ENCODE measurements at regions not wholly inside any gene's neighbourhood (a gene's known extent, or its start where the extent isn't known, plus 50 kb on each side); places are given as distances from the start of the nearest gene placed in this dataset.

DNA sequence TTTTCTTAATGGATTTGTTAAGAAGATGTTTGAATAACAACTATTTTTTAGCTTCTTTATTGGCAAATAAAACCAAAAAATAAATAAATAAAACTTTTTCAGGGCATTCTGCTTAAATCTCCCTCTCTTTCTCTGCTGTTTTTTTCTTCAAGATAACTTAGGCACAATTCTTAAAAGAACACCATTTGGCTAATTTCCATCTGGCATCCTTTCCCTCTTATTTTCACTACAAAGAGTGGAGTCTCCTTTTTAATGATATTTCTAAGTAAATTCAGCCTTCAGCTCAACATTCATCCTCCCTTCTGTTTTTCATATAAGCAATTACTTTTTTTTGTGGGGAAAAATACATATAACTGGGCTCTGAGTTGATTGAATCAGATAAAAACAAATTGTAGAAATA is 88.1 kb downstream of the PCDH7 start:
- DNase-seq (ENCODE audit: low read depth in 1 of 2, low spot score in 1 of 2) (no peak), FAIRE-seq (no peak), ATAC-seq (no peak)
- Histone ChIP-seq H3K27ac (no peak overlapping the region), H3K9me3 (no peaks in the 10 kb centered on the region), H3K4me1 (no peaks in the 10 kb centered on the region), H3K4me2 (no peak overlapping the region), H3K4me3 (no peak overlapping the region)
- CTCF ChIA-PET: no interaction called here
- TF ChIP-seq CHD2 (IDR thresholded peaks at IDR 0.05; ENCODE audit: low read length, partially characterized antibody): no peak
- no peak for TF ChIP-seq RNF2 (IDR thresholded peaks at IDR 0.05; ENCODE audit: borderline replicate concordance, low read depth)
- TF ChIP-seq JUNB (IDR thresholded peaks at IDR 0.05): no peak
- TF ChIP-seq ZSCAN20 (CRISPR knock-in tag; IDR thresholded peaks at IDR 0.05): no peak
- TF ChIP-seq JUN (IDR thresholded peaks at IDR 0.05): no peak
- TF ChIP-seq HOXB5 (CRISPR knock-in tag; IDR thresholded peaks at IDR 0.05): no peak
- TF ChIP-seq MAFK (IDR thresholded peaks at IDR 0.05; ENCODE audit: partially characterized antibody): no peak
- TF ChIP-seq, protein P1, sequence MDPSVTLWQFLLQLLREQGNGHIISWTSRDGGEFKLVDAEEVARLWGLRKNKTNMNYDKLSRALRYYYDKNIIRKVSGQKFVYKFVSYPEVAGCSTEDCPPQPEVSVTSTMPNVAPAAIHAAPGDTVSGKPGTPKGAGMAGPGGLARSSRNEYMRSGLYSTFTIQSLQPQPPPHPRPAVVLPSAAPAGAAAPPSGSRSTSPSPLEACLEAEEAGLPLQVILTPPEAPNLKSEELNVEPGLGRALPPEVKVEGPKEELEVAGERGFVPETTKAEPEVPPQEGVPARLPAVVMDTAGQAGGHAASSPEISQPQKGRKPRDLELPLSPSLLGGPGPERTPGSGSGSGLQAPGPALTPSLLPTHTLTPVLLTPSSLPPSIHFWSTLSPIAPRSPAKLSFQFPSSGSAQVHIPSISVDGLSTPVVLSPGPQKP (IDR thresholded peaks at IDR 0.05; ENCODE audit: low read depth, low read length): no peak
- TF ChIP-seq, protein P2, sequence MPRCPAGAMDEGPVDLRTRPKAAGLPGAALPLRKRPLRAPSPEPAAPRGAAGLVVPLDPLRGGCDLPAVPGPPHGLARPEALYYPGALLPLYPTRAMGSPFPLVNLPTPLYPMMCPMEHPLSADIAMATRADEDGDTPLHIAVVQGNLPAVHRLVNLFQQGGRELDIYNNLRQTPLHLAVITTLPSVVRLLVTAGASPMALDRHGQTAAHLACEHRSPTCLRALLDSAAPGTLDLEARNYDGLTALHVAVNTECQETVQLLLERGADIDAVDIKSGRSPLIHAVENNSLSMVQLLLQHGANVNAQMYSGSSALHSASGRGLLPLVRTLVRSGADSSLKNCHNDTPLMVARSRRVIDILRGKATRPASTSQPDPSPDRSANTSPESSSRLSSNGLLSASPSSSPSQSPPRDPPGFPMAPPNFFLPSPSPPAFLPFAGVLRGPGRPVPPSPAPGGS (IDR thresholded peaks at IDR 0.05): no peak
- TF ChIP-seq, protein P3, sequence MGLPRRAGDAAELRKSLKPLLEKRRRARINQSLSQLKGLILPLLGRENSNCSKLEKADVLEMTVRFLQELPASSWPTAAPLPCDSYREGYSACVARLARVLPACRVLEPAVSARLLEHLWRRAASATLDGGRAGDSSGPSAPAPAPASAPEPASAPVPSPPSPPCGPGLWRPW (IDR thresholded peaks at IDR 0.05): no peak
- no peak for TF ChIP-seq EP300 (IDR thresholded peaks at IDR 0.05)
- TF ChIP-seq NR3C1 (IDR thresholded peaks at IDR 0.05): no peak
- TF ChIP-seq TFCP2L1 (CRISPR knock-in tag; IDR thresholded peaks at IDR 0.05): no peak
- no peak for TF ChIP-seq ZFP36 (IDR thresholded peaks at IDR 0.05; ENCODE audit: borderline replicate concordance, partially characterized antibody)
- TF ChIP-seq, protein P4, sequence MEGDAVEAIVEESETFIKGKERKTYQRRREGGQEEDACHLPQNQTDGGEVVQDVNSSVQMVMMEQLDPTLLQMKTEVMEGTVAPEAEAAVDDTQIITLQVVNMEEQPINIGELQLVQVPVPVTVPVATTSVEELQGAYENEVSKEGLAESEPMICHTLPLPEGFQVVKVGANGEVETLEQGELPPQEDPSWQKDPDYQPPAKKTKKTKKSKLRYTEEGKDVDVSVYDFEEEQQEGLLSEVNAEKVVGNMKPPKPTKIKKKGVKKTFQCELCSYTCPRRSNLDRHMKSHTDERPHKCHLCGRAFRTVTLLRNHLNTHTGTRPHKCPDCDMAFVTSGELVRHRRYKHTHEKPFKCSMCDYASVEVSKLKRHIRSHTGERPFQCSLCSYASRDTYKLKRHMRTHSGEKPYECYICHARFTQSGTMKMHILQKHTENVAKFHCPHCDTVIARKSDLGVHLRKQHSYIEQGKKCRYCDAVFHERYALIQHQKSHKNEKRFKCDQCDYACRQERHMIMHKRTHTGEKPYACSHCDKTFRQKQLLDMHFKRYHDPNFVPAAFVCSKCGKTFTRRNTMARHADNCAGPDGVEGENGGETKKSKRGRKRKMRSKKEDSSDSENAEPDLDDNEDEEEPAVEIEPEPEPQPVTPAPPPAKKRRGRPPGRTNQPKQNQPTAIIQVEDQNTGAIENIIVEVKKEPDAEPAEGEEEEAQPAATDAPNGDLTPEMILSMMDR (IDR thresholded peaks at IDR 0.05): no peak
- TF ChIP-seq RCOR1 (IDR thresholded peaks at IDR 0.05; ENCODE audit: low read depth, low read length): no peak
- TF ChIP-seq FOSB (CRISPR knock-in tag; IDR thresholded peaks at IDR 0.05): no peak
- no peak for TF ChIP-seq RAD21 (conservative IDR thresholded peaks at IDR 0.05 in 1 of 2, IDR thresholded peaks at IDR 0.05 in 1 of 2)
- no peak for TF ChIP-seq HOXA7 (CRISPR knock-in tag; IDR thresholded peaks at IDR 0.05)
- no peak for TF ChIP-seq ZNF302 (CRISPR knock-in tag; IDR thresholded peaks at IDR 0.05)
- POLR2A ChIA-PET: no interaction called here

DNA sequence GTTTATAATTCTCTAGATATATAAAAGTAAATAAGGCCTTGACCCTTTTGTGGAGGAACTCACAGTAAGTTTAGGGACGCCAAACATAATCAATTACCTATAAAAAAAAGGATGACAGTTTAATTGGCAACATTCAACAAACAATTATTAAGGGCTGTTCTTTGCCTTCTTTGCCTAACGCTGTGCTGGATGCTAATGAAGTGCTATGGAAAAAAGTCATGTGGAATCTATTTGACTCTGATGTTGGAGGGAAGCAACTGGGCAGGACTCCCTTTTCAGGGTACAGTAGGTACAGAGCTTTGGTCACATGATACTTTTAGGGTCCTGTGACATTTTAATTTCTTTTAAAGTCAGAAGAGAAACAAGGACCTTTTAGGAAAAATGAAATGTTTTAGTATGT is 91.1 kb downstream of the PCDH7 start:
- DNase-seq (ENCODE audit: low read depth in 1 of 2, low spot score in 1 of 2): no peak
- 16% methylated on average over 1 of the region's 2 CpGs for WGBS (ENCODE audit: missing lambda C conversion rate)
- no peak for FAIRE-seq
- H3K9me3 ChIP-seq: no peaks in the 10 kb centered on the region
- no peaks in the 10 kb centered on the region for H3K4me1 ChIP-seq
- CTCF ChIA-PET: no interaction called here
- TF ChIP-seq HOXB13 (CRISPR knock-in tag; IDR thresholded peaks at IDR 0.05; ENCODE audit: low read depth) (no peak), CHD2 (IDR thresholded peaks at IDR 0.05; ENCODE audit: low read length, partially characterized antibody) (no peak), KDM1A (IDR thresholded peaks at IDR 0.05; ENCODE audit: low read depth) (no peak), POLR2A (IDR thresholded peaks at IDR 0.05; ENCODE audit: low read length) (no peak), NFE2L2 (conservative IDR thresholded peaks at IDR 0.05; ENCODE audit: low read length) (no peak), RAD21 (conservative IDR thresholded peaks at IDR 0.05 in 1 of 2, IDR thresholded peaks at IDR 0.05 in 1 of 2) (no peak), CHD4 (IDR thresholded peaks at IDR 0.05; ENCODE audit: borderline replicate concordance) (no peak), POLR2AphosphoS2 (conservative IDR thresholded peaks at IDR 0.05; ENCODE audit: low read length) (no peak), HOXA7 (CRISPR knock-in tag; IDR thresholded peaks at IDR 0.05) (no peak), SREBF2 (IDR thresholded peaks at IDR 0.05) (no peak), JUNB (IDR thresholded peaks at IDR 0.05) (no peak), FOSB (CRISPR knock-in tag; IDR thresholded peaks at IDR 0.05) (no peak), MAZ (IDR thresholded peaks at IDR 0.05; ENCODE audit: borderline replicate concordance, low read depth, low read length) (no peak)
- TF ChIP-seq, protein P5, sequence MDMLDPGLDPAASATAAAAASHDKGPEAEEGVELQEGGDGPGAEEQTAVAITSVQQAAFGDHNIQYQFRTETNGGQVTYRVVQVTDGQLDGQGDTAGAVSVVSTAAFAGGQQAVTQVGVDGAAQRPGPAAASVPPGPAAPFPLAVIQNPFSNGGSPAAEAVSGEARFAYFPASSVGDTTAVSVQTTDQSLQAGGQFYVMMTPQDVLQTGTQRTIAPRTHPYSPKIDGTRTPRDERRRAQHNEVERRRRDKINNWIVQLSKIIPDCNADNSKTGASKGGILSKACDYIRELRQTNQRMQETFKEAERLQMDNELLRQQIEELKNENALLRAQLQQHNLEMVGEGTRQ (IDR thresholded peaks at IDR 0.05): no peak
- TF ChIP-seq, protein P1 (IDR thresholded peaks at IDR 0.05; ENCODE audit: low read depth, low read length): no peak
- TF ChIP-seq, protein P6, sequence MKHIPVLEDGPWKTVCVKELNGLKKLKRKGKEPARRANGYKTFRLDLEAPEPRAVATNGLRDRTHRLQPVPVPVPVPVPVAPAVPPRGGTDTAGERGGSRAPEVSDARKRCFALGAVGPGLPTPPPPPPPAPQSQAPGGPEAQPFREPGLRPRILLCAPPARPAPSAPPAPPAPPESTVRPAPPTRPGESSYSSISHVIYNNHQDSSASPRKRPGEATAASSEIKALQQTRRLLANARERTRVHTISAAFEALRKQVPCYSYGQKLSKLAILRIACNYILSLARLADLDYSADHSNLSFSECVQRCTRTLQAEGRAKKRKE (CRISPR knock-in tag; IDR thresholded peaks at IDR 0.05; ENCODE audit: low read depth): no peak
- ATAC-seq: no peak
- H3K4me2 ChIP-seq: no peak overlapping the region
- H3K4me3 ChIP-seq: no peak overlapping the region
- POLR2A ChIA-PET: no interaction called here
- H3K27ac ChIP-seq: no peak overlapping the region
